Fibroblast of lung (primary cell): ENCODE measurements at regions not wholly inside any gene's neighbourhood (a gene's known extent, or its start where the extent isn't known, plus 50 kb on each side); places are given as distances from the start of the nearest gene placed in this dataset.
A peak's percentile ranks its signal among the peaks of the same experiment; 100 is the strongest.

Source experiments
- DNase-seq, 2 donors: peaks; one replicate each; pipeline versions ENCODE4 v3.0.0 to v3.0.0-alpha.2; 2010; ENCODE audit warnings: low read depth in 2 of 2
- H2AFZ ChIP-seq: 2 replicates; pipeline ENCODE4 v1.5.1; 2012; ENCODE audit warnings: low read length, control low read depth, inconsistent platforms
- H3K27ac ChIP-seq: 2 replicates; pipeline ENCODE4 v1.5.1; 2011; ENCODE audit warnings: low read length, control low read depth; ENCODE audit not compliant: insufficient read depth
- H3K27me3 ChIP-seq: 2 replicates; pipeline ENCODE4 v1.5.1; 2011; ENCODE audit warnings: mild to moderate bottlenecking, low read length; ENCODE audit not compliant: control insufficient read depth, insufficient read depth
- H3K36me3 ChIP-seq: 2 replicates; pipeline ENCODE4 v1.5.1; 2011; ENCODE audit warnings: low read length; ENCODE audit not compliant: control insufficient read depth, insufficient read depth
- H3K4me1 ChIP-seq: 2 replicates; pipeline ENCODE4 v1.5.1; 2011; ENCODE audit warnings: low read length; ENCODE audit not compliant: control insufficient read depth, insufficient read depth; ENCODE audit errors: extremely low read depth
- H3K4me2 ChIP-seq: 2 replicates; pipeline ENCODE4 v1.5.1; 2011; ENCODE audit warnings: low read length, control low read depth; ENCODE audit not compliant: insufficient read depth; ENCODE audit errors: extremely low read depth
- H3K4me3 ChIP-seq, 4 experiments: fragments of 200-600 bp in 1 of 4; sonication (generic) in 1 of 4; replicated peaks in 1 of 4; 2 replicates each; pipeline ENCODE4 v1.5.1; 2011 to 2016; ENCODE audit warnings: low read length in 4 of 4, low read depth in 3 of 4, mild to moderate bottlenecking in 3 of 4, control low read depth in 2 of 4, inconsistent platforms in 1 of 4, mixed read lengths in 1 of 4; ENCODE audit not compliant: insufficient read depth in 1 of 4; ENCODE audit errors: control extremely low read depth in 1 of 4
- H3K79me2 ChIP-seq: 2 replicates; pipeline ENCODE4 v1.5.1; 2012; ENCODE audit warnings: mild to moderate bottlenecking, low read length, inconsistent platforms; ENCODE audit not compliant: control insufficient read depth, insufficient read depth
- H3K9ac ChIP-seq: 2 replicates; pipeline ENCODE4 v1.5.1; 2011; ENCODE audit warnings: mild to moderate bottlenecking, low read length, control low read depth; ENCODE audit not compliant: insufficient read depth
- H3K9me3 ChIP-seq: 2 replicates; pipeline ENCODE4 v1.5.1; 2012; ENCODE audit warnings: low read depth, low read length; ENCODE audit not compliant: control insufficient read depth, insufficient read depth
- H4K20me1 ChIP-seq: 2 replicates; pipeline ENCODE4 v1.5.1; 2011; ENCODE audit warnings: low read length; ENCODE audit not compliant: control insufficient read depth, insufficient read depth; ENCODE audit errors: extremely low read depth
- CTCF ChIP-seq, 2 donors: IDR thresholded peaks in 1 of 2; conservative IDR thresholded peaks in 1 of 2; 1 replicate in 1 of 2; 2 replicates in 1 of 2; pipeline ENCODE4 v1.5.1; 2011 to 2012; ENCODE audit warnings: low read length in 2 of 2, control low read depth in 1 of 2, inconsistent platforms in 1 of 2, low read depth in 1 of 2, mild to moderate bottlenecking in 1 of 2
- EZH2 ChIP-seq: IDR thresholded peaks from 2 replicates; pipeline ENCODE4 v1.5.1; 2012; ENCODE audit warnings: low read length, control low read depth, mild to moderate bottlenecking; ENCODE audit errors: missing control alignments

- DNase-seq: peak in 1 of 2 donors; percentile 3
- Histone ChIP-seq H3K9ac (no peak overlapping the region), H2AFZ (no peak overlapping the region), H3K4me2 (no peak overlapping the region), H3K4me1 (no peaks in the 10 kb centered on the region), H3K36me3 (no peaks in the 10 kb centered on the region), H3K9me3 (no peaks in the 10 kb centered on the region), H4K20me1 (no peaks in the 10 kb centered on the region), H3K27ac (no peak overlapping the region), H3K4me3 (no peak overlapping the region), H3K27me3 (no peaks in the 10 kb centered on the region), H3K79me2 (no peaks in the 10 kb centered on the region)
- TF ChIP-seq EZH2 (no peak), CTCF (conservative IDR thresholded peaks at IDR 0.05 in 1 of 2, IDR thresholded peaks at IDR 0.05 in 1 of 2; ENCODE audit: low read depth in 1 of 2, low read length in 2 of 2) (no peak)
Observed at GRCh38 chr13:61833228-61833627, 417.6 kb upstream of the PCDH20 start.

GRCh38 chr13:61831026-61831425 is 415.4 kb upstream of the PCDH20 start:
- no peak overlapping the region for H3K9ac ChIP-seq
- H3K4me1 ChIP-seq: no peaks in the 10 kb centered on the region
- no peaks in the 10 kb centered on the region for H3K9me3 ChIP-seq
- H3K4me2 ChIP-seq: no peak overlapping the region
- no peak overlapping the region for H2AFZ ChIP-seq
- no peaks in the 10 kb centered on the region for H3K79me2 ChIP-seq
- H3K36me3 ChIP-seq: no peaks in the 10 kb centered on the region
- no peak for DNase-seq
- no peaks in the 10 kb centered on the region for H3K27me3 ChIP-seq
- H3K27ac ChIP-seq: no peak overlapping the region
- no peaks in the 10 kb centered on the region for H4K20me1 ChIP-seq
- no peak overlapping the region for H3K4me3 ChIP-seq
- TF ChIP-seq EZH2: no peak
- TF ChIP-seq CTCF (conservative IDR thresholded peaks at IDR 0.05 in 1 of 2, IDR thresholded peaks at IDR 0.05 in 1 of 2; ENCODE audit: low read depth in 1 of 2, low read length in 2 of 2): no peak

- no peak overlapping the region for H2AFZ ChIP-seq
- H3K27ac ChIP-seq: no peak overlapping the region
- no peaks in the 10 kb centered on the region for H3K4me1 ChIP-seq
- no peak for TF ChIP-seq CTCF (conservative IDR thresholded peaks at IDR 0.05 in 1 of 2, IDR thresholded peaks at IDR 0.05 in 1 of 2; ENCODE audit: low read depth in 1 of 2, low read length in 2 of 2)
- TF ChIP-seq EZH2: no peak
- no peaks in the 10 kb centered on the region for H3K79me2 ChIP-seq
- no peaks in the 10 kb centered on the region for H3K9me3 ChIP-seq
- H3K9ac ChIP-seq: no peak overlapping the region
- no peaks in the 10 kb centered on the region for H3K36me3 ChIP-seq
- DNase-seq: no peak
- H4K20me1 ChIP-seq: no peaks in the 10 kb centered on the region
- H3K4me2 ChIP-seq: no peak overlapping the region
- no peaks in the 10 kb centered on the region for H3K27me3 ChIP-seq
- H3K4me3 ChIP-seq: no peak overlapping the region
Observed at GRCh38 chr13:61830475-61830874, 414.8 kb upstream of the PCDH20 start.
